ENCODE measurements at regions not wholly inside any gene's neighbourhood (a gene's known extent, or its start where the extent isn't known, plus 50 kb on each side); places are given as distances from the start of the nearest gene placed in this dataset.
"Not testable (repeated sequence)": the region's sequence is repeated elsewhere in the genome, so short reads cannot be mapped to it uniquely, and the experiment has no call there.

DNA sequence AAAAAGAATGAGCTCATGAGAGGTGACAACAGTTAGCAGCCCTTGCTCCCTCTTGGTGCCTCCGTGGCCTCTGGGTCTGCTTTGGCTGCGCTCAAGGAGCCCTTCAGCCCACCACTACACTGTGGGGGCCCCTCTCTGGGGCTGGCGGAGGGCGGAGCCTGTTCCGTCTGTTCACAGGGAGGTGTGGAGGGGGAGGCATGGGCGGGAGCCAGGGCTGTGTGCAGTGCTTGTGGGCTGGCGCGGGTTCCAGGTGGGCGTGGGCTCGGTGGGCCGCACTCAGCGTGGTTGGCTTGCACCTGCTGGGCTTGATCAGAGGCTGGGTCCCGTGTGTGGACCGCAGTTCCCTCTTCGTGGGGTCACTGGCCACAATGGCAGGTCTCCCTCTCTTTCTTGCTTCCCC lies 953.4 kb upstream of the PRR20A start:
- Histone ChIP-seq H3K4me1 (ENCODE audit: control insufficient read depth, extremely low read depth, insufficient read depth, low read length) (no peaks in the 10 kb centered on the region), H3K9ac (replicated peaks; ENCODE audit: extremely low read depth, insufficient read depth, low read length) (no peak overlapping the region), H2AFZ (ENCODE audit: low read depth, low read length) (no peak overlapping the region), H3K4me2 (ENCODE audit: insufficient read depth, low read length) (no peak overlapping the region), H3K27me3 (ENCODE audit: control insufficient read depth in 2 of 2, insufficient read depth in 2 of 2, low read length in 2 of 2) (no peaks in the 10 kb centered on the region), H3K9me3 (replicated peaks; ENCODE audit: control insufficient read depth, insufficient read depth, low read length) (peaks cover 2% of the 10 kb centered on the region), H3K79me2 (ENCODE audit: control insufficient read depth, insufficient read depth, low read length) (no peaks in the 10 kb centered on the region), H4K20me1 (replicated peaks; ENCODE audit: control insufficient read depth, extremely low read depth, insufficient read depth, low read length) (no peaks in the 10 kb centered on the region), H3K36me3 (ENCODE audit: control insufficient read depth in 2 of 2, extremely low read depth in 1 of 2, insufficient read depth in 2 of 2, low read length in 2 of 2) (no peaks in the 10 kb centered on the region), H3K4me3 (replicated peaks in 1 of 3; ENCODE audit: insufficient read depth in 1 of 3, low read depth in 1 of 3, low read length in 3 of 3) (no peak overlapping the region), H3K27ac (ENCODE audit: insufficient read depth, low read depth, low read length) (no peak overlapping the region), H3K9me1 (replicated peaks; ENCODE audit: control insufficient read depth, extremely low read depth, insufficient read depth, low read length) (no peaks in the 10 kb centered on the region)
- no TSS peak for BruUV-seq (replicated peaks)
- TF ChIP-seq, protein P1, sequence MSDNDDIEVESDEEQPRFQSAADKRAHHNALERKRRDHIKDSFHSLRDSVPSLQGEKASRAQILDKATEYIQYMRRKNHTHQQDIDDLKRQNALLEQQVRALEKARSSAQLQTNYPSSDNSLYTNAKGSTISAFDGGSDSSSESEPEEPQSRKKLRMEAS (IDR thresholded peaks at IDR 0.05; ENCODE audit: insufficient read depth, insufficient read length): no peak
- TF ChIP-seq MYC (IDR thresholded peaks at IDR 0.05; ENCODE audit: low read depth, low read length): no peak
- TF ChIP-seq POLR2AphosphoS5 (IDR thresholded peaks at IDR 0.05; ENCODE audit: insufficient read depth, low read depth, low read length): no peak
- no peak for TF ChIP-seq GATA2 (IDR thresholded peaks at IDR 0.05; ENCODE audit: insufficient read depth, insufficient read length, low read depth, low read length)
- TF ChIP-seq FOS (IDR thresholded peaks at IDR 0.05; ENCODE audit: borderline replicate concordance, insufficient read depth, low read length): no peak
- no peak for TF ChIP-seq EZH2 (IDR thresholded peaks at IDR 0.05; ENCODE audit: borderline replicate concordance, low read depth, low read length, severe bottlenecking)
- TF ChIP-seq, protein P2, sequence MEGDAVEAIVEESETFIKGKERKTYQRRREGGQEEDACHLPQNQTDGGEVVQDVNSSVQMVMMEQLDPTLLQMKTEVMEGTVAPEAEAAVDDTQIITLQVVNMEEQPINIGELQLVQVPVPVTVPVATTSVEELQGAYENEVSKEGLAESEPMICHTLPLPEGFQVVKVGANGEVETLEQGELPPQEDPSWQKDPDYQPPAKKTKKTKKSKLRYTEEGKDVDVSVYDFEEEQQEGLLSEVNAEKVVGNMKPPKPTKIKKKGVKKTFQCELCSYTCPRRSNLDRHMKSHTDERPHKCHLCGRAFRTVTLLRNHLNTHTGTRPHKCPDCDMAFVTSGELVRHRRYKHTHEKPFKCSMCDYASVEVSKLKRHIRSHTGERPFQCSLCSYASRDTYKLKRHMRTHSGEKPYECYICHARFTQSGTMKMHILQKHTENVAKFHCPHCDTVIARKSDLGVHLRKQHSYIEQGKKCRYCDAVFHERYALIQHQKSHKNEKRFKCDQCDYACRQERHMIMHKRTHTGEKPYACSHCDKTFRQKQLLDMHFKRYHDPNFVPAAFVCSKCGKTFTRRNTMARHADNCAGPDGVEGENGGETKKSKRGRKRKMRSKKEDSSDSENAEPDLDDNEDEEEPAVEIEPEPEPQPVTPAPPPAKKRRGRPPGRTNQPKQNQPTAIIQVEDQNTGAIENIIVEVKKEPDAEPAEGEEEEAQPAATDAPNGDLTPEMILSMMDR (IDR thresholded peaks at IDR 0.05; ENCODE audit: extremely low read depth in 1 of 2, insufficient read depth in 1 of 2, low read depth in 1 of 2, low read length in 2 of 2): no peak
- TF ChIP-seq JUN (IDR thresholded peaks at IDR 0.05; ENCODE audit: borderline replicate concordance, insufficient read depth, insufficient read length, low read depth): no peak
- no peak for TF ChIP-seq POLR2A (IDR thresholded peaks at IDR 0.05; ENCODE audit: low read depth, low read length)
- DNase-seq (ENCODE audit: low read depth, low spot score): no peak
- FAIRE-seq: no peak
- POLR2A ChIA-PET: no interaction called here
- CTCF ChIA-PET: no interaction called here
- dilution Hi-C loops (cut with MboI; ENCODE audit: extremely low pct_ligation_motif_present, low sequenced_read_pairs): no loop called here
- intact Hi-C loops (cut with micrococcal nuclease): no loop called here

DNA sequence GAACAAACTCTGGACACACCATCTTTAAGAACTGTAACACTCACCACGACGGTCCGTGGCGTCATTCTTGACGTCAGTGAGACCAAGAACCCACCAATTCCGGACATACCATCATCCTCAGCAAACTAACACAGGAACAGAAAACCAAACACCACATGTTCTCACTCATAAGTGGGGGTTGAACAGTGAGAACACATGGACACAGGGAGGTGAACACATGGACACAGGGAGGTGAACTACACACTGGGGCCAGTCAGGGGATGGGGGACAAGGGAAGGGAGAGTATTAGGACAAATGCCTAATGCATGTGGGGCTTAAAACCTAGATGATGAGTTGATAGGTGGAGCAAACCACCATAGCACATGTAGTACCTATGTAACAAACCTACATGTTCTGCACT lies 952.1 kb upstream of the PRR20A start:
- POLR2A ChIA-PET; dilution Hi-C loops (cut with MboI; ENCODE audit: extremely low pct_ligation_motif_present, low sequenced_read_pairs); H3K36me3 ChIP-seq (ENCODE audit: control insufficient read depth in 2 of 2, extremely low read depth in 1 of 2, insufficient read depth in 2 of 2, low read length in 2 of 2); H3K4me3 ChIP-seq (replicated peaks in 1 of 3; ENCODE audit: insufficient read depth in 1 of 3, low read depth in 1 of 3, low read length in 3 of 3); H4K20me1 ChIP-seq (replicated peaks; ENCODE audit: control insufficient read depth, extremely low read depth, insufficient read depth, low read length); H3K4me1 ChIP-seq (ENCODE audit: control insufficient read depth, extremely low read depth, insufficient read depth, low read length); H3K9ac ChIP-seq (replicated peaks; ENCODE audit: extremely low read depth, insufficient read depth, low read length); FAIRE-seq; H3K9me1 ChIP-seq (replicated peaks; ENCODE audit: control insufficient read depth, extremely low read depth, insufficient read depth, low read length); CTCF ChIA-PET; H3K4me2 ChIP-seq (ENCODE audit: insufficient read depth, low read length); H3K27ac ChIP-seq (ENCODE audit: insufficient read depth, low read depth, low read length); H3K27me3 ChIP-seq (ENCODE audit: control insufficient read depth in 2 of 2, insufficient read depth in 2 of 2, low read length in 2 of 2); H3K79me2 ChIP-seq (ENCODE audit: control insufficient read depth, insufficient read depth, low read length); intact Hi-C loops (cut with micrococcal nuclease); H2AFZ ChIP-seq (ENCODE audit: low read depth, low read length); DNase-seq (ENCODE audit: low read depth, low spot score); H3K9me3 ChIP-seq (replicated peaks; ENCODE audit: control insufficient read depth, insufficient read depth, low read length); BruUV-seq (replicated peaks): not testable (repeated sequence)
